ENCODE measurements at regions not wholly inside any gene's neighbourhood (a gene's known extent, or its start where the extent isn't known, plus 50 kb on each side); places are given as distances from the start of the nearest gene placed in this dataset.

DNA sequence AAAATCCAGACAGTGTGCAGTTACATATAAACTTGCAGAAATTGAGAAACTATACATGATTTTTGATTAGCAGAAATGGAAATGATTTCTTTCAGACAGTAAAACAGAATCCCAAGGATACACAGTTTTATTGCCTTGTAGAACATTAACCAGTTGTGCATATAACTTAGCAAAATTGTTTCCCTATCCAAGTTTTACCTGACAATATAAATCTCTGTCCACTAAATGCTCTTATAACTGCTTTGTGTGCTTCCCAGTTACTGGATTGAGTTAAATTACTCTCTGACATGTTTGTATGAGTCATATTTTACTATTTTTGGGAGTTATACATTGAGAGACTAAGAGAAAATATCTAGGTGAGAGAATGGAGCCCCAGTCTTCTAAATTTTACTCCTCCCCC is 563.4 kb downstream of the SH2D4B start:
- no peak for FAIRE-seq
- H3K4me3 ChIP-seq (ENCODE audit: extremely low read depth in 1 of 4, insufficient read depth in 2 of 4, low read depth in 3 of 4, low read length in 4 of 4), result no peak overlapping the region
- no peak overlapping the region for H3K4ac ChIP-seq (replicated peaks; ENCODE audit: insufficient read length, low read depth, low read length)
- H4K8ac ChIP-seq (ENCODE audit: extremely low read depth, insufficient read depth, low read length), result no peak overlapping the region
- H2AFZ ChIP-seq (ENCODE audit: low read length), result no peak overlapping the region
- H2BK120ac ChIP-seq (replicated peaks; ENCODE audit: low read depth, low read length), result no peak overlapping the region
- no peak overlapping the region for H2AK5ac ChIP-seq (ENCODE audit: low read depth, low read length)
- DNase-seq (ENCODE audit: low read depth in 1 of 2, low spot score in 2 of 2), result no peak
- H3K27ac ChIP-seq (ENCODE audit: low read depth, low read length), result no peak overlapping the region
- no peak overlapping the region for H4K91ac ChIP-seq (replicated peaks; ENCODE audit: insufficient read length, low read length)
- no peaks in the 10 kb centered on the region for H3K36me3 ChIP-seq (ENCODE audit: control insufficient read depth in 2 of 4, insufficient read depth in 4 of 4, low read length in 3 of 4)
- no peaks in the 10 kb centered on the region for H3K9me3 ChIP-seq (ENCODE audit: insufficient read depth in 2 of 2, low read depth in 1 of 2, low read length in 1 of 2)
- ChIA-PET POLR2A (ENCODE audit: partially characterized antibody) (no interaction called here), CTCF (ENCODE audit: partially characterized antibody) (interaction anchor here (1.9 kb wide), 1 partner anchor 437 kb away, joined by 5 read pairs; no protein-coding TSS in a partner anchor)
- H2BK15ac ChIP-seq (ENCODE audit: low read length), result no peak overlapping the region
- no peaks in the 10 kb centered on the region for H3K79me2 ChIP-seq (ENCODE audit: control insufficient read depth in 1 of 2, insufficient read depth in 2 of 2, low read length in 2 of 2)
- TF ChIP-seq CREB1 (IDR thresholded peaks at IDR 0.05), result no peak
- no peak for TF ChIP-seq POLR2AphosphoS5 (IDR thresholded peaks at IDR 0.05; ENCODE audit: low read depth, low read length)
- TF ChIP-seq, protein P1, sequence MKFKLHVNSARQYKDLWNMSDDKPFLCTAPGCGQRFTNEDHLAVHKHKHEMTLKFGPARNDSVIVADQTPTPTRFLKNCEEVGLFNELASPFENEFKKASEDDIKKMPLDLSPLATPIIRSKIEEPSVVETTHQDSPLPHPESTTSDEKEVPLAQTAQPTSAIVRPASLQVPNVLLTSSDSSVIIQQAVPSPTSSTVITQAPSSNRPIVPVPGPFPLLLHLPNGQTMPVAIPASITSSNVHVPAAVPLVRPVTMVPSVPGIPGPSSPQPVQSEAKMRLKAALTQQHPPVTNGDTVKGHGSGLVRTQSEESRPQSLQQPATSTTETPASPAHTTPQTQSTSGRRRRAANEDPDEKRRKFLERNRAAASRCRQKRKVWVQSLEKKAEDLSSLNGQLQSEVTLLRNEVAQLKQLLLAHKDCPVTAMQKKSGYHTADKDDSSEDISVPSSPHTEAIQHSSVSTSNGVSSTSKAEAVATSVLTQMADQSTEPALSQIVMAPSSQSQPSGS (IDR thresholded peaks at IDR 0.05; ENCODE audit: low read length), result no peak
- TF ChIP-seq CHD1 (IDR thresholded peaks at IDR 0.05; ENCODE audit: low read depth, low read length), result no peak
- no peak overlapping the region for H3K14ac ChIP-seq (ENCODE audit: insufficient read length)
- no peak overlapping the region for H3K23ac ChIP-seq (ENCODE audit: insufficient read length)
- no peaks in the 10 kb centered on the region for H4K20me1 ChIP-seq (replicated peaks in 1 of 2; ENCODE audit: control insufficient read depth in 1 of 2, insufficient read depth in 2 of 2, low read length in 2 of 2)
- H3K79me1 ChIP-seq (ENCODE audit: low read depth, low read length), result no peaks in the 10 kb centered on the region
- H3K4me1 ChIP-seq (replicated peaks in 1 of 4; ENCODE audit: control insufficient read depth in 3 of 4, insufficient read depth in 4 of 4, low read length in 3 of 4), result no peaks in the 10 kb centered on the region
- no peak overlapping the region for H2BK20ac ChIP-seq (ENCODE audit: low read length)
- no peak overlapping the region for H3K18ac ChIP-seq (ENCODE audit: extremely low read depth, low read length)
- H3K56ac ChIP-seq (replicated peaks; ENCODE audit: insufficient read length, low read depth, low read length), result no peak overlapping the region
- H3K23me2 ChIP-seq (ENCODE audit: low read depth, low read length), result no peaks in the 10 kb centered on the region
- no peak overlapping the region for H4K5ac ChIP-seq (ENCODE audit: insufficient read length, low read depth, low read length)
- no peaks in the 10 kb centered on the region for H3K27me3 ChIP-seq (replicated peaks in 1 of 4; ENCODE audit: control insufficient read depth in 3 of 4, extremely low read depth in 1 of 4, insufficient read depth in 3 of 4, low read length in 3 of 4)
- H3K4me2 ChIP-seq (ENCODE audit: insufficient read depth in 1 of 2, low read depth in 2 of 2, low read length in 2 of 2), result no peak overlapping the region
- no peak overlapping the region for H2BK5ac ChIP-seq (ENCODE audit: low read depth, low read length)
- H2BK12ac ChIP-seq (ENCODE audit: low read depth, low read length), result no peak overlapping the region
- no peak overlapping the region for H3K9ac ChIP-seq (replicated peaks in 1 of 4; ENCODE audit: extremely low read depth in 1 of 4, low read depth in 3 of 4, low read length in 3 of 4)
